ENCODE measurements at regions not wholly inside any gene's neighbourhood (a gene's known extent, or its start where the extent isn't known, plus 50 kb on each side); places are given as distances from the start of the nearest gene placed in this dataset.

DNA sequence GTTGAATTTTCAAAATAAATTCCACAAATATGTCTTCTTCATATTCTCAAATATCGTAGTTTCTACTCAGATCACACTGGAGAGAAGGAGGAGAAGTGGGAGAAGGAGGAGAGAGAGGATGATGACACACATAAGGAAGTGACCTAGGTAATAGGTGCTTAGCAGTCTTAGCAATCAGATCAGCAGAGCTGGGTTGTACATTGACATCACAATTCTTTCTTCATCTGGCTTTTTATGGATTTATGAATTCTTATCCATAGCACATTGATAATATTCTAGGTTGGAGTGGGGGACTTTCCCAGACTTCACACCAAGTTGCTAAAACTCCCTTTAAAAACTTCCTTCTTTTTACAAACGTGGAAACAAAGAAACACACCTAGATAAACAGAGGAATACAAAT lies 86.9 kb downstream of the FGF9 start:
- DNase-seq (ENCODE audit: low spot score): no peak

DNA sequence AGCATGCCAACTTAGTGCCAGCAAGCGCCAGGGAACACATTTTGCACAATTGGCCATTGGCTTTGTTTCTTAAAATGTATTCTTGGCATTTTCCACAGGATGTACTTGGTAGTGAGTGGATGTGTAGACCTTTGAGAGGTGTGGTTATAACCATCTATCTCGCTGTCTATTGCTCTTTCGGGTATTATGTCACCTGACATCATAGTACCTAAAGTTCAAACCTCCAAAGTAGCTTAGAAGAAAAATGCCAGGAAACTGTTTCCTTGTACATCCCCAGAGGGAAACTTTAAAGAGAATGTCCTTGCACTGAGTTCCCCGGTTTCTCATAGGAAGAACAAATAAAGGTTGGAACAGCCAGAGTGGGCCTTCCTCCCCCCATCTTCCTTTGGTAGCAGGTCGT lies 87.6 kb downstream of the FGF9 start:
- DNase-seq (ENCODE audit: low spot score): no peak

- no peak for DNase-seq (ENCODE audit: low spot score)
Measured at GRCh38 chr13:21759463-21759862, 88.6 kb downstream of the FGF9 start.

- DNase-seq (ENCODE audit: low spot score): no peak
Measured at GRCh38 chr13:21759911-21760310, 89.0 kb downstream of the FGF9 start.

DNA sequence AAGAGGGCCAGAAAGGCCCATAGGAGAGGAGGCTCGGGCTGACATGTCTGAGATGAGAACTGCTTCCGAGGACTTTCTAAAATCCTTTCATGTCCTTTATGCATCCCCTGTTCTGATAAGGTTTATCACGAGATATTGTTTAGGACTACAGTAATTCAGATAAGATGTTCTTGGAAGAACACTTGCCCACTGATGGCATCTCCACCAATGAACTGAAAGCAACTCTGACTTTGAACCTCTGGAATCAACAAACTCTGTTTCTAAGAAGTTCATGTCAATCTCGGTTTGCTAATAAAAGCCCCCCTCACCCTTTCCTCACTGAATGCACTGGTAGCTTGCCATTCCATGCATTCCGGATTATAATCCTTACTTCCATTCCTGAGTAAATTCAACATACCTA lies 90.9 kb downstream of the FGF9 start:
- no peak for DNase-seq (ENCODE audit: low spot score)

DNA sequence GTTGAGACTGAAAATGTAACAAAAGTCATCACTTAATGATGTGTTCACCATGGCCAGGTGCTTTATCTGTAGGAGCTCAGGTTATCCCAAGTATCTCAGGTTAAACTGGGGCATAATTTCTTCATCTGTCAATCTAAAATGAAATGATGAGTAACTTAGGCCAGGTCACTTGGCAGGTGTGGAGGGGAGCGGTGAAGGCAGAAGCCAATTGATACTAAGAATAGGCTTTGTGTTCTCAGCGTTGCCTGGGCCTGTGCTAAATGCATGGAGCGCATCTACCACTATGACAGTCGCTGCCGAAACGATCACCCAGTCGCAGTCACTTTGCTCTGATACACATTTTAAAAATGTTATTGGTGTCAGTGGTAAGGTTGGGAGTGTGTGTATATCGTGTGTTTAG lies 91.6 kb downstream of the FGF9 start:
- DNase-seq (ENCODE audit: low spot score): no peak

DNA sequence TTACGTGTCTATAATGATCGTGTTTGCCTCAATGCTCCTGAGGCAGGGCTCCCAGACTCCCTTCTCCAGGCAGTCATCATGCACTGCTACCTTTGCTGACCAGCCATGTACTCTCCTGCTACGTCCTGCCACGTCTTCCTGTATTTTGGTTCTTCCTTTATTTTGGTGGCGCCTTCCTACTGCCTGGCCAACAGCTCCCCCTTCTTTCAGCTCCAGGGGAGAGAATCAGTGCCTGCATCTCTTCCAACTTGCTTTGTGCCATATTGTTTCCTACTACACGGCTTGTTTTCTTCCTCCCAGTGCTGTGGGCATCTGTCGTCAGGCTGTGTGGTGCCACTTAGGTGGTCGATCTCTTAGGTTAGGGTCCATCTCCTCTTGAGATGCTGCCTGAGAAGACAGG lies 96.2 kb downstream of the FGF9 start:
- no peak for DNase-seq (ENCODE audit: low spot score)

DNA sequence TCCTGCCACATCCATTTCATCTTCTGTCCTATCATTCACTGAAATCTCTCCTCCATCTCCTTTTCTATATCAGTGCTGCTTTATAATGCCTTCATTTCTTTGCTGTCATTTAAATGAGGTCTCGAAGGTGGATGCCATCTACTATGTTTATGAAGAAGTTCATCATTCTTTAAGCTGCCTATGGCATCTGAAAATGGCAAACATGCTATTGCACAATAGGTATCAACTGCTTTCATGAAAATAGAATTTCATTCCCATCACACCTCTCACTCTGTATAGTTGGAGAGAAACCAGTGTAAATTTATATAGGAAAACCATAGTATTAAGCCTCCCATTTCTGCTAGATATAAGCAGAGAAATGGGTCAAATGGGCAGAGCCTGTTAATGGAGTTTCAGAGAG lies 100.2 kb downstream of the FGF9 start:
- no peak for DNase-seq (ENCODE audit: low spot score)

- no peak for DNase-seq (ENCODE audit: low spot score)
Measured at GRCh38 chr13:21777166-21777565, 106.3 kb downstream of the FGF9 start.

- no peak for DNase-seq (ENCODE audit: low spot score)
Measured at GRCh38 chr13:21777813-21778212, 106.9 kb downstream of the FGF9 start.

DNA sequence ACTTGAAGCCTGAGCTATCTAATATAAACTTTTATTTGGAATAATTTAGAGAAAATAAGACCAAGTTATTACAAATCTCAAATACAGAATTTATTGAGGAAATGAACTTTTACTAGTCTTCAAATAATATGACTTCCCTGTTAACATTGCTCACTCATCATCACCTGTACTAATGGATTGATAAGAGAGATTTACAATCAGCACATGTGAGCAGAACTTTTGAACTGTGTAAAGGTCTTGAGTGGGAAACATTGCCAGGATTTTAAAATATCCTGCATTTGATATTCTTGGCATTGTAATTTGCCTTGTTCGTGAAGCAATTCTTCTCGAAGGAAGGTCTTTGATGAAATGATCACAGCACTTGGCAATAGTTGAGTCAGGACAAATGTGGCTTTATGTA lies 111.9 kb downstream of the FGF9 start:
- no peak for DNase-seq (ENCODE audit: low spot score)

GRCh38 chr13:21785990-21786389 lies 115.1 kb downstream of the FGF9 start:
- DNase-seq (ENCODE audit: low spot score): no peak

DNA sequence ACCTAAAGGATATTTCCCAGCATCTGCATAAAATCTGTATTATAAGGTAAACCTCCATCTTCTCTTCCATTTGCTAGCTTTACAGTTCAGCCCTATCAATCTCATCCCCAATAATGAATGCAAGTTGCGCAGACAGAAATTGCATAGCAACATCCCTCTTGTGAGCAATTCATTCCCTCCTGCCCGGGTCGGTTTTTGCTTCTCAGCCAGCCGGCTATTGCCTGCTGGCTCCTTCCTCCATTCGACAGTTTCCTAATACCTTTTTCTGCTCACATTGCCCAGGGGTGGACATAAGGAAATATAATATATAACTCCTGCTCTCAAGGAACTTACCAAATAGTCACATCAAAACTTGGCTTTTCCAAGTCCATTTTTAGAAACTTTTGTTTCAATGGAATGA lies 125.2 kb downstream of the FGF9 start:
- DNase-seq (ENCODE audit: low spot score): no peak

GRCh38 chr13:21796775-21797514 lies 126.1 kb downstream of the FGF9 start:
- no peak for DNase-seq (ENCODE audit: low spot score)

DNA sequence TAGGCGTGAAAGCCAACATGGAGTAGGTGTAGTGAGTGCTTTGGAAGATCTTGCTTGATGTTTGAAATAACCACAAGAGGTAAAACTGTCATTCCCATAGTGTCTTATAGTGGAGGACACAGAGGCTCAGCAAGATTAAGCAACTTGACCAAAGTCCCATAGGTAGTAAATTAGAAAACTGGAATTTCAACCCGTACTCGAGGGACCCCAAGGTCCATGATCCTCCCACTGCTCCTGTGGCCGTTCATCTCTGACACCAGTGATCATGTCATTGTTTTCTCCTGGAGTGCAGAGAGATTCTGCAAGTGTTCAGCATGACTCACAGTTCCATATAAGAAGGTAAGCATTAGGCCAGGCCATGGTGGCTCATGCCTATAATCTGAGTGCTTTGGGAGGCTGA lies 126.9 kb downstream of the FGF9 start:
- DNase-seq (ENCODE audit: low spot score): no peak

GRCh38 chr13:21798181-21798580 lies 127.3 kb downstream of the FGF9 start:
- DNase-seq (ENCODE audit: low spot score): no peak

GRCh38 chr13:21799671-21800070 lies 128.8 kb downstream of the FGF9 start:
- no peak for DNase-seq (ENCODE audit: low spot score)

DNA sequence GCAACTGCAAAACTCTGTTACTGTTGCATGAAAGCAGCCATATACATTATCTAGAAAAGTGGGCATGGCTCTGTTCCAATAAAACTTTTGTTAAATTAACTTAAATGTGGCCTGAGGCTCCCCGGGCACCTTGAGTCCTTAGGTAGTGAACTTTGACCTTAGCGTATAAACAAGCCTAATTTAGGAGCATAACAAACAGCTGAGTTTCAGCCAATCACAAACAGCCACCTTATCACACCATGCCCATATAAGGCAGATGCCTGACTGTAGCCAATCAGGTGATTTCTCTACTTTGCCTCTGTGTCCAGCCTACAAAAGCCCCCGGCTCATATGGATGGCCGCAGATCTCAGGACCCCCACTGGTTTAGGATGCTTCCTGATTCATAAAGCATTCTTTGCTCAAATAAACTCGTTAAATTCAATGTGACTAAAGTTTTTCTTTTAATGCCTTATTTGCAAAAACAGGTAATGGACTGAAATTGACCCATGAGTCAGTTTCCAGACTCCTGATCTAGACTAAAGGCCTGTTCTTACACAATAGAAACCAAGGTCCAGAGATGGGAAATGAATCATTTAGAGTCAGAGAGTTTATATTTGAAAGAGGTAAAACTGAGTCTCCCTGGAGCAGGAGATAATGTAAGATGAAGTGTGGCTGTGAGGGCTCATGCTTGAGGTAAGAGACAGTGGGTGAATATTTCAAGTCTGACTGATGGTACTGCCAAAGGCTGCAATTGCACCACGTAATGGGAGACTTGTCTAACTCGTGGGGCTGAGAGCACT lies 130.2 kb downstream of the FGF9 start:
- no peak for DNase-seq (ENCODE audit: low spot score)

DNA sequence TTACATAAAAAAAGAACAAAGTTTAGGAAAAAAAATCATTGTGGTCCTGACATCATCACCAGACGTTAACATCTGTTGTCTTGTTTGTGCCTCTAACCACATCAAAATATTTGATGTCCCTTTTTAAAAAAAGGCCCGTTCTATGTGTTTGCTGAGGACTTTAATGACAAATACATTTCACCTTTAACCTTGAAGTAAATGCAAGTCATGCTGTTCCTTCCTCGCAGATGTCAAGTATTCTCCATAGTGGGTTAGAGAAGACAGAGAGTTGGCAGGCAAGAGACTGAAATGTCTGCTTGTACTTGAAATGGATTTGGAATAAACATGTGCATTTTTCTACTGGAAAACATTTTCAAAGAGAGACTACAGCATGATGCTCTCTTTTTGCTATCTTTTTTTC lies 134.9 kb downstream of the FGF9 start:
- no peak for DNase-seq (ENCODE audit: low spot score)

DNA sequence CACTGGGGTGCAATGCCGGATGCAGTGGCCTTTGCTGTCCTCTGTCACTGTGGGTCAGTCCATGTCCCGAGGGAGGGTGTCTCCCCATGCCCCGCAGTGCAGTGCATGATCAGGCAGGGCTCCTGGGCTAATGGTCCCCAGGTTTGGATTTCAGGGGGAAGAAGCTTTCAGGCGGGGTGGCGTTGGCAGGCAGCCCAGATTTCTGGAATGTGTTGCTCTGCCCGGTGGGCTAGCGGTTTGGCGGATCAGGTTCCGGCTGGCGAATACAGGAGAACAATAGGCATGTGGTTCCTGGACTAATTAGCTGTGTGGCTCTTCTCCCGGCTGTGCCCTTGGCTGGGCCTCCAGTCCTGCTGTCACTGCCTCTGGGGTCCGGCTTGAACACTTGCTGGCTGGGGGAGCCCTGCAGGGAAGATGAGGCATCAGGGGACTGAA lies 141.3 kb downstream of the FGF9 start:
- DNase-seq (ENCODE audit: low spot score): no peak

GRCh38 chr13:21813110-21813509 lies 142.2 kb downstream of the FGF9 start:
- no peak for DNase-seq (ENCODE audit: low spot score)

GRCh38 chr13:21813844-21814243 lies 143.0 kb downstream of the FGF9 start:
- no peak for DNase-seq (ENCODE audit: low spot score)

DNA sequence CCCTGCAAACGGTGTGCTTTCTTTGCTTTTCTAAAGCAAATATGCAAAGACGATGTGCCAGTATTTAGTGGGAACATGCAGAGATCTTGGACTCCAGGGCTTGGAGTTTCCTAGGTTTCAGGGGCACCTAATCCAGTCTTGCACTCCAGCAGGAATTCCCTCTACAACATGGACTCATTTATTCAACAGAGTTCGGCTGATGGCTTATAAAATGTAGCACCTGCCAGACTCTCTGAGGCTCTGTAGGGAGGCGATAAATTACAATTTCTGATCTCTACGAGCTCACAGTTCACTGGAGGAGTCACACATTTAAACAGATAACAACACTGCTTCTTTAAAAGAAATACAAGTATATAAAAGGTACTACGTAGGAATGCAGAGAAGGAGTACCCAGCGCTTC lies 143.7 kb downstream of the FGF9 start:
- no peak for DNase-seq (ENCODE audit: low spot score)

- no peak for DNase-seq (ENCODE audit: low spot score)
Measured at GRCh38 chr13:21817878-21818277, 147.0 kb downstream of the FGF9 start.

Data from ecto neural progenitor cell (in vitro differentiated cells).